NCI-H748 (cell line): ENCODE measurements at regions not wholly inside any gene's neighbourhood (a gene's known extent, or its start where the extent isn't known, plus 50 kb on each side); places are given as distances from the start of the nearest gene placed in this dataset.

Experiments
- DNase-seq: peaks from one replicate; lab custom pipeline; 2025; ENCODE audit not compliant: unreplicated experiment; lab: John Stamatoyannopoulos, UW

GRCh38 chr3:152710549-152710948 lies 124.4 kb upstream of the P2RY1 start:
- DNase-seq, result no peak

- DNase-seq, result no peak
These were observed 120.9 kb upstream of the P2RY1 start for GRCh38 chr3:152713989-152714388.

DNA sequence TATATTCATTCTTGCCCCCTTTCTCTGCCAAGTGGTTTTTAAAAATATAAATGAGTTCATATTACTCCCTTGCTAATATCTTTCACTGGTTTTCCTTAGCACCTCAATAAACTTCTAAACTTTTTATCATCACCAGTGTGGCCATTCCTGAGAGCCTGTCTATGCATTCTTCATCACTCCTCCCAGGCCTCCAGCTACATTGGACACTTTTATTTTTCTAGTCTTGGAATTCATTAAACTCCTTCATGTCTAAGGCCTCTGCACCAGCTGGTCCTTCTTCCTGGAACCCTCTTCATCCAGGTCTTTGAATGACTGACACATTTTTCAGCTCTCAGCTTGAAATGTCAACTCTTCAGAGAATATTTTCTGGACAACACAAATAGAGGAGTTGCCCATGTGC lies 120.4 kb upstream of the P2RY1 start:
- DNase-seq, result no peak

DNA sequence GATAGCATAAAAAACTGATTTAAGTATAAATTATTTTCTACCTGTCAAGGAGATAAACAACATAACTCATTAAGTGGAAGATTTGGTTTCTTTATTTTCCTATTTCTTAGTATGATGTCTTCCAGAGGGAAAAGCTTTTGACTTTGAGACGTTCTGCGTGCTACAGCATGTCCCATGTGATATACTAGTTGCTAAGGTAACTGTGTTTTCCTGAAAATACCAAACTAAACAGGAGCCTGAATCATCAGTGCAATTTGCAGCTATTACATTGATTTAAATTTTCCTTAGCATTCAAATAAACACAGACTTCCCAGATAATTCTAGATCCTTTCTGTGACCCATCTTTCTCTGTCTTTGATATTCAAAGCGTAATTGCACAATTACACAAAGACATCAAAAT lies 117.7 kb upstream of the P2RY1 start:
- no peak for DNase-seq

GRCh38 chr3:152718810-152719209 lies 116.1 kb upstream of the P2RY1 start:
- no peak for DNase-seq

DNA sequence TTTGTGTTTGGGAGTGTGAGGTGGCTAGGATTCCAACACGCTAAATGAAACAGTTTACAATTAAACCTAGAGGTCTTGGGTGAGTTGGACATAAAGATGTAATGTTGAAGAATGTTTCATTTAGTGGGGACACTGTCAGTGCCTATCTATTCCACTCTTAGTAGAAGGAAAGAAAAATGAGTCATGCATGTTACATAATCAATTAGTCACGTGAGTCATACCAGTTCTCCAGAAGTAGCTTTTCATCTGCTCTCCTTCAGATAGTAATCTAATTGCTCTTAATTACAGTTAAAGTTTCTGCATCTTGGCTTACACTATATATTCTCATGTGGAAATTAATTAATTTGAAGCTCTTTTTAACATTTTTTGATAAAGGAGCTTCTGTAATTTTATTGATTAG lies 115.7 kb upstream of the P2RY1 start:
- DNase-seq, result no peak

GRCh38 chr3:152720951-152721718 lies 113.8 kb upstream of the P2RY1 start:
- no peak for DNase-seq

DNA sequence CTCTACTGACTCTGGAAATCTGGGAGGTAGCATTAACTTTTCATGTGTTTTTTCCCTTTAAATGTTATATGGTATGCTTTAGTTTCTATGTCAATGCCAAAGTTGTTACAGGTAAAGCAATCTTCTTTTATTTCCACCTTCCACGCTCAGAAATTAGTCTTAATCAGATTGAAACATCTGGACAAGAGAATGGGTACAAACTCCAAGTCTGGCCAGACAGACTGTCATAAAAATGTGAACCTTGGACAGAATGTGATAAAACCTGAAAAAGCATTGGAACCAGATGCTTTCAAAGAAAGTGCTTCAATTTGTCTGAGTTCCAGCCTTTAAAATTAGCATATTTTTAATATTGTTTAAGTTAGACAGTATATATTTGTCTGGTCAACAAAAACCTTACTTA lies 110.7 kb upstream of the P2RY1 start:
- no peak for DNase-seq

DNA sequence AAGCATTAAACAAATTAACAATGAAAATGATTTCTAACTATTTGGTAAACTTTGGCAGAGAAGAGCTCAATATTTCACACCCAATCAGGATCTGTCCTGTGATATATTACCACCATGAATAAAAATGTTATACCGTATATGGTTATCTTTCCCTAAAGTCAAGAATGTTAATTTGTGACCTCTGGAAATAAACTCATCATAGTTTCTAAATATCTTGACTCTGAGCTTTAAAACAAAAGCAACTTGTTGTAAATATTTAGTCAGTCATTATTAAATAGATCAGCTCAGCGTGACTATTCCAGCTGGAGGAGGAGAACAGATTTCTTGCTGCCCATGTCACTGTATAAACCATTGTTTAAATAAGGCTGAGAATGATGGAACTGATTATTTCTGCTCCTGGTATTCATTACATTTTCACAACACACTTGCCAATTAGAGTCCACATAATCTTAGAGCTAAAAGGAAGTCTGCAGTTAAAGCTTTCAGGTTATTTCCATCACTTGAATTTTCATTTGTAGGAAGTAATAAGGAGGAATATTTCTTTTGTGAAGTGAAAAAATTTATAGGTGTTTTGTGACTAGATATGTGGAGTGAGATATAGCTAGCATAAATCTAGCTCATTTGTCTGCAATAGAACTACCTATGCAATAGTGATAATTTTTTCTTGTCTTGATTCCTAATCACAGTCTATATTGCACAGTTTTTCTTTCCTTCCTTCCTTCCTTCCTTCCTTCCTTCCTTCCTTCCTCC lies 106.5 kb upstream of the P2RY1 start:
- no peak for DNase-seq

DNA sequence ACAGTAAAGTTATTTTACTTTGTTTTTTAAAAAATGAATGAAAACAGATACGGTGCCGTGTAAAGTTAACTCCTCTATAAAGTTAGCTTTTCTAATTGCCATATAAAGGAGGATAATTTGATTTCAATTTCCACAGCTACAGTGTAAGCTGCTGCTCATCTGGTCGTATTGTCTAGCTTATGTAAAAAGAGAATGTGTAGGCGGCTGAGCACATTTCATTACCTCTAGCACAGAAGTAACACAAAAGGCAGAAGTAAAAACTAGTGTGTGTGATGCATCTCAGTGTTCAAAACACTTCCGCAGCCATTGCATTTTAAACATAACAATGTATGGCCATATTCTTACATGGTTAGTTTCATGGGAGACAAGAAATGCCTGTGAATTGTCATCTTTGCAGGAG lies 105.0 kb upstream of the P2RY1 start:
- no peak for DNase-seq

DNA sequence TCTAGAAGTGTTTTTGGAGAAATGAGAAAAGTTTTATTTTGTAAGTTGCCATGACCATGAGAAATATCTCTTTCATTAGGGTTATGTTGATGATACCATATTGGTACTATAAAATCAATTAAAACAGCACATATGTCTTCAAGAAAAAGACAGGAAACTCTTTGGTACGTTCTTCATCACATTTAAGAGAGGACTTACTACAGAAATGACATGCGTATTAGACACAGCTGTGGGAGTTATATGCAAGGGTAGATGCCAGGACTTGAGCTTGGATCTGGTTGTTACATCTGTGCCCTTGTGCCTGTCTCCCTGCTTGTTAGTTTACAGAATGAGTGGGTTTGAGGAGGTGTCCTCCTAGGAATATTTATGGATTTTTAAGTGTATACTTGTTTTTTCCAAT lies 103.4 kb upstream of the P2RY1 start:
- DNase-seq, result no peak

GRCh38 chr3:152733584-152734119 lies 101.3 kb upstream of the P2RY1 start:
- no peak for DNase-seq

- no peak for DNase-seq
These were observed 97.7 kb upstream of the P2RY1 start for GRCh38 chr3:152737021-152737908.

GRCh38 chr3:152738656-152739055 lies 96.3 kb upstream of the P2RY1 start:
- DNase-seq, result no peak

DNA sequence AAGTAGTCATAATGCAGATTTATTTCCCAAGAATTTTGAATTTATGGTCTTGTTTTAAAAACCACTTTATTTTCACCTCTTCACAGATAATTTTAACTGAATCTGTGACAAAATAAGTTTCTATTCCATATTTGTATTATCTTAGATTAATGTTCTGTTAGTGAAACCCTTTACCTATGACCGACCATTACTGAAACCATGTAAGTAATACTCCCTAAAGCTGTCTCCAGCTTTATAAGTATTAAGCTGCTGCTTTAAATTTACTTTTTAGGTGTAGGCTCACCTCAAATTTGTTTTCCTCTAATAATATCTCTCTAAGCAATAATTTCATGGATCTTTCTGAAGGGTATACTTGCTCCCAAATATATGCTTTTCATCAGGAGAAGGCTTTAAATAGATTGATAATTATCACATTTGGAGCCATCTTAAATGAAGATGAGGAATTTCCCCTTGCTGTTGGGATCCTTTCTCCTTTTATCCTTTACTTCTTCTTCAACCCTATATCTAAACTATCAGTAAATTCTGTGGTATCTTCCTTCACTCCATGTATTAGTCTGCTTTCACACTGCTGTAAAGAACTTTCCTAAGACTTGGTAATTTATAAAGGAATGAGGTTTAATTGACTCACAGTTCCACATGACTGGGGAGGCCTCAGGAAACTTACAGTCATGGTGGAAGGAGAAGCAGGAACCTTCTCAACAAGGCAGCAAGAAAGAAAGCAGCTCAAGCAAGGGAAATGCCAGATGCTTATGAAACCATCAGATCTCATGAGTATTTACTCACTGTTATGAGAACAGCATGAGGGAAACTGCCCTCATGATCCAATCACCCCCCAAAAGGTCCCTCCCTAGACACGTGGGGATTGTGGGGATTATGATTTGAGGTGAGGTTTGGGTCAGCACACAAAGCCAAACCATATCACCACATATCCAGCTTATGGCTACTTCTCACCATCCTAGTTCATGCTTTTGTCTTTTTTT lies 92.3 kb upstream of the P2RY1 start:
- DNase-seq, result no peak

DNA sequence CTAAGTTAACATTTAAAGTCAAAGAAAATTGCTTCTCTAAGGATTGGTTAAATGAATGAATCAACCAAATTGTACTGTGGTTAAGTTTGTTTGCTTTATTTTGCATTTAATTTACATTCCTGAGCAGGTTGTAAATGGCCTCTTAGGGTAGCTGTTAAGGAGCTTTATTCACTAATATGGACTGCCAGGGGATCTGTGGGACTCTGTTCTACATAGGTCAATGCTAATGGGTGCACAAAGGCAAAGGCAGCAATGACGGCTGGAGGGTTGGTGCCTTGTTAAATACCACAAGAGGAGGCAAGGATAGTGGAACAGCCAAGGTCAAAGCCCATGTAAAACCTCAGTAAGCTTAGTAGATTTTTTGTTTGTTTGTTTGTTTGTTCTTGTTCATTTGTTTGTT lies 89.3 kb upstream of the P2RY1 start:
- no peak for DNase-seq

GRCh38 chr3:152754303-152754702 lies 80.6 kb upstream of the P2RY1 start:
- DNase-seq, result no peak

GRCh38 chr3:152756807-152757206 lies 78.1 kb upstream of the P2RY1 start:
- no peak for DNase-seq

DNA sequence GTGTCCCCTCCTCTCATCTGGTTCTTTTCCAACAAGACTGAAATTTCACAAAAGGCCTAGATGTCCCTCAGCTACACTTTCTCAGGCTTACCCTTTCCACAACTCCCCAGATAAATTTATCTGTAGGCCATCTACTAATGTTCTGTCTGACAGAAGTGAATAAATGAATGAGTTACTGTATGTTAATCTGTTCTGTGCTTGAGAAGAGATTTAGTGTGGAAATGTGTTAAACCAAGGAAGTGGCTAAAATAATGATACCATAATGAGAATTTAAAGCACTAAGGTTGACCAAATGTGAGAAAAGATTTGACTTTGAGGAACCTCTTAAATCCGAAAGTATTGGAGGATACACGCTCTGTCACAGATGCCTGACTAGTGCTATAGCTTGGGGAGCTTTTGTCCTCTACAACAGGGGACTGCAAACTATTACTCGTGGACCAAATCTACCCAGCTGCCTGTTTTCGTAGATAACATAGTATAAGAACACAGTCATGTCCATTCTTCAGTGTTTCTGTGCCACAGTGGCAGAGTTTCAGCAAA lies 74.8 kb upstream of the P2RY1 start:
- no peak for DNase-seq

GRCh38 chr3:152760591-152760990 lies 74.3 kb upstream of the P2RY1 start:
- no peak for DNase-seq
